Left lung (tissue), 4 donors: ENCODE measurements at regions not wholly inside any gene's neighbourhood (a gene's known extent, or its start where the extent isn't known, plus 50 kb on each side); places are given as distances from the start of the nearest gene placed in this dataset.

ENCODE experiments used
- ATAC-seq: fragments of 200-7000 bp; cut with Tn5 transposase; one replicate; pipeline ENCODE4 v1.9.1; 2020; ENCODE audit warnings: moderate library complexity
- DNase-seq, 4 donors: peaks; one replicate each; pipeline ENCODE4 v3.0.0-alpha.2; 2013 to 2020
- H3K27ac ChIP-seq, 2 donors: fragments of 200-600 bp; sonication (generic) in 1 of 2; one replicate each; pipeline versions ENCODE4 v1.5.0 to v1.8.0; 2020 to 2021
- H3K27me3 ChIP-seq, 2 donors: fragments of 200-600 bp; sonication (generic) in 1 of 2; one replicate each; pipeline versions ENCODE4 v1.5.0 to v1.8.0; 2020 to 2021
- H3K36me3 ChIP-seq, 2 donors: fragments of 200-600 bp; sonication (generic) in 1 of 2; one replicate each; pipeline versions ENCODE4 v1.5.0 to v1.8.0; 2020 to 2021
- H3K4me1 ChIP-seq, 2 donors: fragments of 200-600 bp; one replicate each; pipeline ENCODE4 v1.8.0; 2021
- H3K4me3 ChIP-seq, 2 donors: fragments of 200-600 bp; sonication (generic) in 1 of 2; one replicate each; pipeline versions ENCODE4 v1.5.0 to v1.8.0; 2020 to 2021; ENCODE audit warnings: mild to moderate bottlenecking in 1 of 2
- H3K9me3 ChIP-seq, 2 donors: fragments of 200-600 bp; sonication (generic) in 1 of 2; one replicate each; pipeline versions ENCODE4 v1.5.0 to v1.8.0; 2020 to 2021
- CTCF ChIP-seq, 2 donors: fragments of 200-600 bp; sonication (generic) in 1 of 2; IDR thresholded peaks; one replicate each; pipeline versions ENCODE4 v1.5.0 to v1.8.0; 2021; ENCODE audit warnings: antibody characterized with exemption in 2 of 2
- intact Hi-C, 2 donors: fragments of 100-400 bp; cut with DNase I; formaldehyde crosslinking; loops; one replicate each; pipeline versions ENCODE4 v1.11.2 to v1.14.2; 2022
- donor health status: DM: no; HTN: yes; CAD: no.
- donor health status: DM: no; HTN: no; CAD: no.

GRCh38 chr2:56113382-56113975 lies 70.3 kb upstream of the CCDC85A start:
- no peaks in the 10 kb centered on the region for H3K9me3 ChIP-seq
- H3K4me3 ChIP-seq: no peak overlapping the region
- H3K27me3 ChIP-seq: no peaks in the 10 kb centered on the region
- DNase-seq (no peak), ATAC-seq (no peak)
- intact Hi-C loops: no loop called here
- no peaks in the 10 kb centered on the region for H3K36me3 ChIP-seq
- no peak for TF ChIP-seq CTCF (IDR thresholded peaks at IDR 0.05)
- H3K27ac ChIP-seq: no peak overlapping the region
- H3K4me1 ChIP-seq: no peaks in the 10 kb centered on the region

- Histone ChIP-seq H3K4me3 (no peak overlapping the region), H3K27ac (no peak overlapping the region), H3K4me1 (no peaks in the 10 kb centered on the region), H3K27me3 (no peaks in the 10 kb centered on the region), H3K36me3 (no peaks in the 10 kb centered on the region), H3K9me3 (no peaks in the 10 kb centered on the region)
- no peak for TF ChIP-seq CTCF (IDR thresholded peaks at IDR 0.05)
- intact Hi-C loops: no loop called here
- DNase-seq (no peak), ATAC-seq (no peak)
Observed at GRCh38 chr2:56117764-56118163, 66.0 kb upstream of the CCDC85A start.

- Histone ChIP-seq H3K4me1 (no peaks in the 10 kb centered on the region), H3K9me3 (no peaks in the 10 kb centered on the region), H3K36me3 (no peaks in the 10 kb centered on the region), H3K4me3 (no peak overlapping the region), H3K27ac (no peak overlapping the region), H3K27me3 (no peaks in the 10 kb centered on the region)
- ATAC-seq: no peak
- intact Hi-C loops: no loop called here
- DNase-seq: no peak
- no peak for TF ChIP-seq CTCF (IDR thresholded peaks at IDR 0.05)
Observed at GRCh38 chr2:56118474-56118873, 65.3 kb upstream of the CCDC85A start.

GRCh38 chr2:56121995-56122394 lies 61.8 kb upstream of the CCDC85A start:
- Histone ChIP-seq H3K27me3 (no peaks in the 10 kb centered on the region), H3K4me3 (no peak overlapping the region), H3K4me1 (no peaks in the 10 kb centered on the region), H3K9me3 (no peaks in the 10 kb centered on the region), H3K36me3 (no peaks in the 10 kb centered on the region), H3K27ac (no peak overlapping the region)
- intact Hi-C loops: no loop called here
- no peak for DNase-seq
- no peak for ATAC-seq
- TF ChIP-seq CTCF (IDR thresholded peaks at IDR 0.05): no peak

DNA sequence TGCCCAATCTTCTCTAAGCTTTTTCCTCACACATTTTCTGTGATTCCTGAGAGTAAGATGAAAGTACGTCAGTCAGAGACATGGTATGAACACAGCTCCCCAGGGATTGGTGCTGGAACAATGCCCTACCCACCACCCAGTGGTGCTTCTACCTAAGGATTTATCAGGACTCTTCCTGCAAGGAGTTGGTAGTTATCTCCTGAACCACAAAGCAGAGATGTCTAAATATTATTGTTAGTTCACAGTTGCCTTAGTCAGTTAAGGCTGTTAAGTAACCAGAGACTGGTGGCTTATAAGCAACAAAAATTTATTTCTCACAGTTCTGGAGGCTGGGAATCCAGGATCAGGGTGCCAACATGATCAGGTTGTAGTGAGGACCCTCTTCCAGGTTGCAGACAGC lies 60.3 kb upstream of the CCDC85A start:
- Histone ChIP-seq H3K4me1 (no peaks in the 10 kb centered on the region), H3K9me3 (no peaks in the 10 kb centered on the region), H3K27me3 (no peaks in the 10 kb centered on the region), H3K36me3 (no peaks in the 10 kb centered on the region), H3K4me3 (no peak overlapping the region), H3K27ac (no peak overlapping the region)
- DNase-seq (no peak), ATAC-seq (no peak)
- no peak for TF ChIP-seq CTCF (IDR thresholded peaks at IDR 0.05)
- intact Hi-C loops: no loop called here
